ENCODE measurements at regions not wholly inside any gene's neighbourhood (a gene's known extent, or its start where the extent isn't known, plus 50 kb on each side); places are given as distances from the start of the nearest gene placed in this dataset.

DNA sequence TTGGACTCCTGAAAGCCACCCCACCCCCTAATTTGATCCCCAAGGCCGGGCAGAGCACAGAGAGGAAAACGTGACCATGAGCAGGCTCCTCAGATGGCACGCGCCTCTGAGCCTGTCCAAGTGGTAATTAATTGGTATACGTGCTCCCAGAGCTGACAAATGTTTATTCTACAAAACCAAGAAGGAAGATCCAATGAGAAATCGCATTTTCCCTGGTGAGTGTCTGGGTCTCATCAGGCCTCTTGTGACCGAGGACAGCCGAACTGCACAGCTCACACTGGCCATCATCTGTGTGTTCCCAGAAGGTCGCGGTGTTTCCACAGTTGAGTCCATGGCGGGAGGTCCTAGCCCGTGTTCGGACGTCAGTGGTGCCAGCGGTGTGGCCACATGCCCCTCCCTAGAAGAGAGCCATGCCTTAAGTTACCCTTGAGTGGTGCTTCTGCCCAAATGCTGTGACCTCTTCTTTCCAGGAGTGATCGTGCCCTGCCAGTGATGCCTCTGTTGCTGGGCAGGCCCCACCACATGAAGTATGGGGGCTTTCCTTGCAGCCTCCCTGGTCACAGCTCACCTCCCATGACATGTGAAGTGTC, 317.5 kb upstream of the RTL1 start:
- no peak for TF ChIP-seq EZH2 (IDR thresholded peaks at IDR 0.05)
- TF ChIP-seq POLR2AphosphoS5 (IDR thresholded peaks at IDR 0.05; ENCODE audit: borderline replicate concordance, low read depth, low read length) = no peak
- no peak for TF ChIP-seq FOXP2 (optimal IDR thresholded peaks at IDR 0.05; ENCODE audit: control extremely low read depth, extremely low read length, insufficient read depth)

Measured in SK-N-MC (cell line).